Renal pelvis (tissue), 1 donor: ENCODE measurements at regions not wholly inside any gene's neighbourhood (a gene's known extent, or its start where the extent isn't known, plus 50 kb on each side); places are given as distances from the start of the nearest gene placed in this dataset.

Experiments
- DNase-seq: peaks from one replicate; pipeline ENCODE4 v3.0.0-alpha.2; 2013

DNA sequence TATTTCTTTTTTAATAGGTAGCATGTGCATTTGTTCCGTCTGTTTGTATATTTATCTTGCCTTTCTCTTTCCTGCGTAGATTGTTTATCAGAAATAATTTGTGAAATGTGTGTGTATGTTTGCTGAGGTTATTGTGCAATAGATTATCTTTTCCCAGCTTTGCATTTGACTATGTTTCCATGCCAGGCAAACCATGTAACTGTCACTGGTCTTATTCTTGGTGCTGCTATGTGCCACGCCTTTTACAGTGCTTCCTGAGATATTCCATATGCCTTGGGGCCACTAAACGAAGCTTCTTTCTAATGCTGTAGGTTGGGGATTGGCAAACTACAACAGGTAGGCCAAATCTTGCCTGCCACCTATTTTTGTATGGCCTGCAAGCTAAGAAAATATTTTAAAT lies 598.8 kb downstream of the PLPP3 start:
- DNase-seq = no peak

- no peak for DNase-seq
These were observed 604.5 kb downstream of the PLPP3 start for GRCh38 chr1:55974714-55975441.

DNA sequence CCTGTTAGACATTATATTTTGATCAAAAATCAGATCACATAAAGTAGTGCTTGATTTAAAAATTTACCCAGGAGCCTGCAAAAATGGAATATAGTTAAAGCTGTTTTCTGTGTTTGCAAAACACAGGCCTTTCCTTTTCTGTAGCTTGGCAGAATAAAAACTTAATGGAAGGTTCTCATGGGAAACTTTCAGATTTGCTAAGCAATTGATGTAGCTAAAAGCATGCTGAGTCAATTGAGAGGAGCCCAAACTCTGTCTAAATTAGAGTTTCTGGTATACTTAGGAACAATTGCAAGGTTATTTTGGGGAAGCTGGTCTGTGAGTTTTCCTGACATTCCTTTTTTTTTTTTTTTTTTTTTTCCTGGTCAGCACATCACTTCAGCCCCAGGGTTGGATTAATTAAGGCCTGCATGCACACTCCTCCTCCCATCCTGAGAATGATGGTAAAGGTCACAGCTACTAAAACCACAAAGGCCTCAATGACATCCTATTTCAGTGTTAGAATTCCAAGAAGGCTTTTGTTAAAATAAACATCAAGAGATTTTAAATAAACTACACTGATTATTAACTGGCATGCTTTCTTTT lies 608.7 kb downstream of the PLPP3 start:
- DNase-seq = no peak

DNA sequence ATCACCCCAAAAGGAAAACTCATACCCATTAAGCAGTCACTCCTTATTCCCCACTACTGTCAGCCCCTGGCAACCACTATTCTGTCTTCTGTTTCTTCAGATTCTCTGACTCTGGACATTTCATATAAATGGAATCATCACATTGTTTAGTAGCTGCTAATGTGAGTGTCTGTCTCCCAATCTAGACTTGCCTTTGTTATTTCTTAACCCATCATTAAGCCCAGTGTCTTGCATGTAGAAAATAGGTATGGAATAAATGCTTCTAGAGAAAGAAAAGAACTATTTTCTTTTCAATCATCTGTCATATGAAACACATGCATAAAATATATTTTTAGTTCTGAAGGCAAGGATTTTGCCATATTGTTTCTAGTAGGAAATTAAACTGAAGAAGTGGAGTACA lies 610.0 kb downstream of the PLPP3 start:
- no peak for DNase-seq

DNA sequence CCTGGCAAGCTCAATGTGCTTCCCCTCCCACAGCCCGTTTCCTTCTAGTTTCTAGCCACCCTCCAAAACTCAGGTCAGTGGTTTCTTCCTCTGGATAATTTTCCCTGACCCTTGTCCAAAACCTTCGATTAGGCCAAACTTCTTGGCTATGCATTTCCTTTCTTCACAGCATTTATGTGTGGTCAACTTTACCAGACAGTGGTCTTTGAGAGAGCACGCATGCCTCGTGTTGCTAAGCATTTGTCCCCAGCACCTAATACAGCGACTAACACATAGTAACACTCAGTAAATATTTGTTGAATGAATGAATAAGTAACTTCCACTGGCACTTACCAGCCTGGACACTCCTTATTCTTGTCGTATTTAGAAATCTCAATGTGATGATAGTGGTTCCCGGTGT lies 610.7 kb downstream of the PLPP3 start:
- DNase-seq = no peak

GRCh38 chr1:55965981-55966461 lies 613.3 kb downstream of the PLPP3 start:
- DNase-seq = no peak

- DNase-seq = no peak
These were observed 616.9 kb downstream of the PLPP3 start for GRCh38 chr1:55962472-55962871.

- no peak for DNase-seq
These were observed 620.2 kb downstream of the PLPP3 start for GRCh38 chr1:55959136-55959548.

DNA sequence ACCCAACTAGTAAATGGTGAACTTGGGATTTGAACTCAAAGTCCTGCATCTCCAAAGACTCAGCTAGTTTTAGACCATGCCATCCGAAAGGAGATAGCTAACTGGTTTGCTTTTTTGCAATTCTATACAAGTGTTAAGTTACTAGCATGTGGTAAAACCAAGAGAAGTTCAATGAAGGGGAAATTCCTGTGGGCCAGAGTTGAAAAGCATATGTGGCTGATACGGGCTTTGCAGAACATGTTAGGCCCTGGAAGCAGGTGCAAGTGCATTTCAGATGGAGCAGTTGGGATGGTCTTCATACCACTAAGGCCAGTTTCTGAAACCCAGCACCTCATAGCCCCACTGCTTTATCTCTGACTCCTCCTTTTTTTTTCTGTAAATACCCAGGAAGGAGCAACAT lies 620.9 kb downstream of the PLPP3 start:
- no peak for DNase-seq

- DNase-seq = no peak
These were observed 622.1 kb downstream of the PLPP3 start for GRCh38 chr1:55957276-55957675.

GRCh38 chr1:55955016-55955621 lies 624.2 kb downstream of the PLPP3 start:
- no peak for DNase-seq

GRCh38 chr1:55951291-55951690 lies 628.1 kb downstream of the PLPP3 start:
- DNase-seq = no peak

- no peak for DNase-seq
These were observed 631.9 kb downstream of the PLPP3 start for GRCh38 chr1:55947446-55947845.

DNA sequence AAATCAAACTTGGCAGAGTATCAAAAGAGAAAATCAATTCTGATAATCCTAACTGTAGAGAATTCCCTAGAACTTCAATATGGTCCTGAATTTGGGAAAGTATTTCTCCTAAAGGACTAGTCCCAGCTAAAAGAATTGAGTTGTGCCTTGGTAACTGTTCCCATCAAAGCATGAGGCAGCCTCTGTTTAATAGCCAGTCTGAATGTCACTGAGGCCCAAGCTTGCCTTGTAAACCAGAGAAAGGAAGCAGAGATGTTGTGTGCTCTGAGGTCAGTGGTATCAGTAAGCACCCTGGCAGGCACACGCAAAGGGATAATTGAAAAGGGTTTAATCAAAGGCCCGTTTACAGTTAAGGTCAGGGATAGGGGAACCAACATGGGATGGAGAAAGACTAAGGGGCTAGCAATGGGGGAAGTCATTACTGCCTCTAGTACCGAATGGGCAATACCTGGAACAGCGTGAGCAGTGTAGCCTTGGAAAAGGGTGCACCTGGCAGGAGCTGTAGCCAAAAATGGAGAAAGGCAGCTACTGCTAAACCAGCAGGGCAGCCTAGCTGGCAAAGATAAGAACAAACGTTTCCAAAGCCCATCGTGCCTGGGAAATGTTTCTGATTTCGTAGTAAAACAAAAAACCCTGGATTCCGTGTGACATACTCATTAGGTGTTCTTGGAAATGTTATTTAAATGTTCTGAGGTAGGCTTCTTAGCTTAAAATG lies 635.5 kb downstream of the PLPP3 start:
- DNase-seq = no peak

DNA sequence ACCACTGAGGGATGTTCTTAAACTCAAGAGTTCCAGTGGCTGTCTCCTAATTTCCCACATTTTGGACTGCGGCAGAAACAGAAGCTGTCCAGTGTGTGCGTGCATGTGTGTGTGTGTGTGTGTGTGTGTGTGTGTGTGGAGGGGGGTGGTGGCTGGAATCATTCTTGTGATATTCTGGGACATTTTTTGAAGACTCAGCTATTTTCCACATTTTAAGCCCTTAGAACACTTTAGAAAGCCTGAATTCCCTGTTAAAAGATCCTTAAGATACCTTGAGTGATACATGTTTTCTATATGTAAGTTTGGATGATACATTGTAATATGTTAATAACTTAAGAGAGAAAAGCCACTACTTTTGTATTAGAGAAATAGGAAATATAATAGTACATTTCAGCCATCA lies 636.4 kb downstream of the PLPP3 start:
- no peak for DNase-seq

GRCh38 chr1:55939866-55940265 lies 639.5 kb downstream of the PLPP3 start:
- no peak for DNase-seq

- no peak for DNase-seq
These were observed 640.5 kb downstream of the PLPP3 start for GRCh38 chr1:55938861-55939260.

- DNase-seq = no peak
These were observed 641.0 kb downstream of the PLPP3 start for GRCh38 chr1:55938376-55938850.

DNA sequence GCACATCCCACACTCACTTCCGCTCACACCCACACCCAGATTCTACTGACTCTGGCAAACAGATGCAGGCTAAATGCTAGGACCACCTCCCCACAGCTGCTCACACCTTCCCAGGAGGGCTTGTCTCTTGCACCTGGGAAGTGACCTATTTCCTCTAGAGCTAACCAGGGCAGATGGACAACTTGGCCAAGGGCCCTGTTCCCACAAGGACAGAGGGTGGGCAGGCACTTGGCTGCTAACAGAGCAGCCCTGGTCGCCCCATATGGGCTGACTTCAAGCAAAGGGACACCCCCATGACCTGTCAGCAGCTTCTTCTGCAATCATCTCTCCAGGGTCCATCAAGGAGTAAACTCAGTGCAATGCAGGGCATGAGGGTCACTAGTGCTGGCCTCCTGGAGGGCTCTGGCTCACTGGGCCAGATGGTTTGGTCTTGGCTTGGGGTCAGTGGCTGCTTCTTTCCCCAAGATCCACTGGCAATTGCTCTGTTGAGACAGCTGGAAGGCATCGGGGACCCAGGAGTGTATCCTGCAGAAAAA lies 641.5 kb downstream of the PLPP3 start:
- DNase-seq = no peak

GRCh38 chr1:55935236-55935635 lies 644.1 kb downstream of the PLPP3 start:
- no peak for DNase-seq

DNA sequence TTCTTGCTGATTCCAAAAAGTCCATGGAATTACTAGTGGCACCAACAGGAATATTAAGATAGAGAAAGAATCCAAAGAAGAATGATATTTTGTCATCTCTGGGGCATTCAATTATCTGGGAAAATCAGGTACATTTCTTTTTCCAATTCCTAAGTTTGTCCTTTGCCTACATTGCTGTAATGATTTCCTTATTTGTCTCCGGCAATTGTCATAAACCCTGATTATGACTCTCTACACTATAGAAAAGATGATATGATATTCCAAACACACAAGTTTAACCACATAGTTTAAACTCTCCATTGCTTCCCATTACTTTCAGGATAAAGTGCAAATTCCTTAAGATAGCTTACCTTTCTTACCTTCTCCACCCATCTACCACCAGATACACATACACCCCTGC lies 647.0 kb downstream of the PLPP3 start:
- no peak for DNase-seq
